ENCODE measurements at regions not wholly inside any gene's neighbourhood (a gene's known extent, or its start where the extent isn't known, plus 50 kb on each side); places are given as distances from the start of the nearest gene placed in this dataset.

- Mint-ChIP-seq H3K4me3 (no peak overlapping the region), H3K36me3 (ENCODE audit: low read depth) (no peaks in the 10 kb centered on the region), H3K9me3 (peaks cover 10% of the 10 kb centered on the region), H3K27me3 (no peaks in the 10 kb centered on the region), H3K27ac (no peak overlapping the region), H3K4me1 (ENCODE audit: low read depth) (no peaks in the 10 kb centered on the region)
- ATAC-seq (ENCODE audit: poor library complexity): no peak
- intact Hi-C loops (cut with DNase I, micrococcal nuclease): no loop called here
- ChIA-PET CTCF (no interaction called here), POLR2A (no interaction called here)
- no peak for DNase-seq
- H3K27me3 ChIP-seq (ENCODE audit: control insufficient read depth in 1 of 2, insufficient read depth in 2 of 2, low read length in 2 of 2): no peaks in the 10 kb centered on the region
- no peak overlapping the region for H3K27ac ChIP-seq (ENCODE audit: low read depth in 1 of 2, low read length in 2 of 2)
- H3K36me3 ChIP-seq (ENCODE audit: insufficient read depth, low read length): no peaks in the 10 kb centered on the region
- H3K4me3 ChIP-seq (ENCODE audit: low read length): no peak overlapping the region
- H3K4me1 ChIP-seq (ENCODE audit: insufficient read depth, low read length): no peaks in the 10 kb centered on the region
- peaks cover 0 to 3% of the 10 kb centered on the region in 2 experiments for H3K9me3 ChIP-seq (ENCODE audit: control insufficient read depth in 1 of 2, insufficient read depth in 1 of 2, low read length in 2 of 2)
- no peak for TF ChIP-seq CTCF (IDR thresholded peaks at IDR 0.05)
Measured at GRCh38 chr13:61994174-61994573, 578.5 kb upstream of the PCDH20 start.

- H3K27ac ChIP-seq (ENCODE audit: low read depth in 1 of 2, low read length in 2 of 2): no peak overlapping the region
- TF ChIP-seq CTCF (IDR thresholded peaks at IDR 0.05): no peak
- H3K27me3 ChIP-seq (ENCODE audit: control insufficient read depth in 1 of 2, insufficient read depth in 2 of 2, low read length in 2 of 2): no peaks in the 10 kb centered on the region
- ATAC-seq (ENCODE audit: poor library complexity): no peak
- ChIA-PET CTCF (no interaction called here), POLR2A (no interaction called here)
- no peak for DNase-seq
- Mint-ChIP-seq H3K36me3 (ENCODE audit: low read depth) (no peaks in the 10 kb centered on the region), H3K27me3 (no peaks in the 10 kb centered on the region), H3K9me3 (no peaks in the 10 kb centered on the region), H3K4me1 (ENCODE audit: low read depth) (no peaks in the 10 kb centered on the region), H3K27ac (no peak overlapping the region), H3K4me3 (no peak overlapping the region)
- intact Hi-C loops (cut with DNase I, micrococcal nuclease): no loop called here
- H3K4me3 ChIP-seq (ENCODE audit: low read length): no peak overlapping the region
- H3K4me1 ChIP-seq (ENCODE audit: insufficient read depth, low read length): no peaks in the 10 kb centered on the region
- no peaks in the 10 kb centered on the region for H3K36me3 ChIP-seq (ENCODE audit: insufficient read depth, low read length)
- peaks cover 0 to 3% of the 10 kb centered on the region in 2 experiments for H3K9me3 ChIP-seq (ENCODE audit: control insufficient read depth in 1 of 2, insufficient read depth in 1 of 2, low read length in 2 of 2)
Measured at GRCh38 chr13:61989978-61990377, 574.3 kb upstream of the PCDH20 start.

- H3K27me3 Mint-ChIP-seq: no peaks in the 10 kb centered on the region
- CTCF ChIA-PET: no interaction called here
- H3K4me3 ChIP-seq (ENCODE audit: low read length): no peak overlapping the region
- no peaks in the 10 kb centered on the region for H3K36me3 ChIP-seq (ENCODE audit: insufficient read depth, low read length)
- ATAC-seq (ENCODE audit: poor library complexity) (no peak), DNase-seq (no peak)
- intact Hi-C loops (cut with DNase I, micrococcal nuclease): no loop called here
- H3K9me3 Mint-ChIP-seq: no peaks in the 10 kb centered on the region
- no peak overlapping the region for H3K27ac Mint-ChIP-seq
- H3K36me3 Mint-ChIP-seq (ENCODE audit: low read depth): no peaks in the 10 kb centered on the region
- H3K4me3 Mint-ChIP-seq: no peak overlapping the region
- peaks cover 0 to 3% of the 10 kb centered on the region in 2 experiments for H3K9me3 ChIP-seq (ENCODE audit: control insufficient read depth in 1 of 2, insufficient read depth in 1 of 2, low read length in 2 of 2)
- no peaks in the 10 kb centered on the region for H3K4me1 Mint-ChIP-seq (ENCODE audit: low read depth)
- no peaks in the 10 kb centered on the region for H3K4me1 ChIP-seq (ENCODE audit: insufficient read depth, low read length)
- H3K27ac ChIP-seq (ENCODE audit: low read depth in 1 of 2, low read length in 2 of 2): no peak overlapping the region
- H3K27me3 ChIP-seq (ENCODE audit: control insufficient read depth in 1 of 2, insufficient read depth in 2 of 2, low read length in 2 of 2): no peaks in the 10 kb centered on the region
- no peak for TF ChIP-seq CTCF (IDR thresholded peaks at IDR 0.05)
- POLR2A ChIA-PET: no interaction called here
Measured at GRCh38 chr13:61988810-61989209, 573.2 kb upstream of the PCDH20 start.
